Thyroid gland (tissue), 4 donors: ENCODE measurements at regions not wholly inside any gene's neighbourhood (a gene's known extent, or its start where the extent isn't known, plus 50 kb on each side); places are given as distances from the start of the nearest gene placed in this dataset.

ENCODE experiments used
- DNase-seq, 2 donors: peaks; one replicate each; pipeline ENCODE4 v3.0.0-alpha.2; 2019
- H3K27ac ChIP-seq, 3 donors: fragments of 200-600 bp; sonication (generic); 1 replicate in 2 of 3; 2 replicates in 1 of 3; pipeline ENCODE4 v1.5.1; 2016 to 2019; ENCODE audit warnings: mild to moderate bottlenecking in 1 of 3, moderate library complexity in 1 of 3
- H3K27me3 ChIP-seq: fragments of 200-600 bp; sonication (generic); one replicate; pipeline ENCODE4 v1.5.1; 2019
- H3K36me3 ChIP-seq, 2 donors: fragments of 200-600 bp; sonication (generic); one replicate each; pipeline ENCODE4 v1.5.1; 2016 to 2019
- H3K4me1 ChIP-seq, 2 donors: fragments of 200-600 bp; sonication (generic); one replicate each; pipeline ENCODE4 v1.5.1; 2017 to 2019
- H3K4me3 ChIP-seq, 3 donors: fragments of 200-600 bp; sonication (generic); replicated peaks in 1 of 3; 1 replicate in 2 of 3; 2 replicates in 1 of 3; pipeline ENCODE4 v1.5.1; 2016; ENCODE audit warnings: mild to moderate bottlenecking in 1 of 3
- H3K9me3 ChIP-seq: fragments of 200-600 bp; sonication (generic); one replicate; pipeline ENCODE4 v1.5.1; 2017
- CTCF ChIP-seq, 6 experiments: fragments of 200-600 bp in 3 of 6; fragments of 450-650 bp in 3 of 6; sonication (generic) in 3 of 6; IDR thresholded peaks; one replicate each; pipeline ENCODE4 v1.5.1; 2016 to 2019; ENCODE audit warnings: antibody characterized with exemption in 6 of 6, mild to moderate bottlenecking in 2 of 6, inconsistent platforms in 1 of 6, moderate library complexity in 1 of 6
- POLR2A ChIP-seq, 2 donors: fragments of 450-650 bp; IDR thresholded peaks; one replicate each; pipeline ENCODE4 v1.6.1; 2017; ENCODE audit warnings: antibody characterized with exemption in 2 of 2, mild to moderate bottlenecking in 2 of 2, moderate library complexity in 1 of 2
- WGBS, 2 donors: methylation state at CpG; one replicate each; pipeline ENCODE4 v1.1.5; 2017; 5-methylcytosine and 5-hydroxymethylcytosine counted together
- intact Hi-C: fragments of 100-400 bp; cut with DNase I; formaldehyde crosslinking; loops from one replicate; pipeline ENCODE4 v1.15.1; 2023

GRCh38 chr20:60817891-60818290 is 434.2 kb upstream of the CDH4 start:
- 80 to 83% methylated on average over 4 of the region's 4 CpGs for WGBS, 2 donors
- DNase-seq, result no peak
- intact Hi-C loops, result no loop called here

GRCh38 chr20:60819511-60819910 is 432.6 kb upstream of the CDH4 start:
- TF ChIP-seq POLR2A (IDR thresholded peaks at IDR 0.05) (no peak), CTCF (IDR thresholded peaks at IDR 0.05) (no peak)

More at GRCh38 chr20:60817891-60818290, 434.2 kb upstream of the CDH4 start:
- H3K36me3 ChIP-seq, result no peaks in the 10 kb centered on the region
- no peak for TF ChIP-seq CTCF (IDR thresholded peaks at IDR 0.05)
- no peak for TF ChIP-seq POLR2A (IDR thresholded peaks at IDR 0.05)
- H3K9me3 ChIP-seq, result no peaks in the 10 kb centered on the region
- no peak overlapping the region for H3K4me3 ChIP-seq
- H3K4me1 ChIP-seq, result no peaks in the 10 kb centered on the region
- H3K27ac ChIP-seq, result no peak overlapping the region
- H3K27me3 ChIP-seq, result no peaks in the 10 kb centered on the region

GRCh38 chr20:60820149-60820548 is 431.9 kb upstream of the CDH4 start:
- TF ChIP-seq POLR2A (IDR thresholded peaks at IDR 0.05) (no peak), CTCF (IDR thresholded peaks at IDR 0.05) (no peak)
- no peaks in the 10 kb centered on the region for H3K27me3 ChIP-seq
- H3K9me3 ChIP-seq, result no peaks in the 10 kb centered on the region
- WGBS, 2 donors, result 79% methylated on average over 4 of the region's 4 CpGs
- no peaks in the 10 kb centered on the region for H3K4me1 ChIP-seq
- no peak overlapping the region for H3K27ac ChIP-seq
- H3K4me3 ChIP-seq, result no peak overlapping the region
- intact Hi-C loops, result no loop called here
- no peaks in the 10 kb centered on the region for H3K36me3 ChIP-seq
- no peak for DNase-seq

More at GRCh38 chr20:60819511-60819910, 432.6 kb upstream of the CDH4 start:
- H3K27ac ChIP-seq, result no peak overlapping the region
- no peaks in the 10 kb centered on the region for H3K27me3 ChIP-seq
- DNase-seq, result no peak
- no peak overlapping the region for H3K4me3 ChIP-seq
- H3K4me1 ChIP-seq, result no peaks in the 10 kb centered on the region
- H3K9me3 ChIP-seq, result no peaks in the 10 kb centered on the region
- H3K36me3 ChIP-seq, result no peaks in the 10 kb centered on the region
- WGBS, 2 donors, result 64 to 75% methylated on average over 5 of the region's 5 CpGs
- intact Hi-C loops, result no loop called here

GRCh38 chr20:60820918-60821317 is 431.1 kb upstream of the CDH4 start:
- H3K36me3 ChIP-seq, result no peaks in the 10 kb centered on the region
- intact Hi-C loops, result no loop called here
- H3K4me1 ChIP-seq, result no peaks in the 10 kb centered on the region
- no peaks in the 10 kb centered on the region for H3K27me3 ChIP-seq
- 80 to 88% methylated on average over 5 of the region's 5 CpGs for WGBS, 2 donors
- H3K27ac ChIP-seq, result no peak overlapping the region
- no peak overlapping the region for H3K4me3 ChIP-seq
- DNase-seq, result no peak
- no peak for TF ChIP-seq POLR2A (IDR thresholded peaks at IDR 0.05)
- TF ChIP-seq CTCF (IDR thresholded peaks at IDR 0.05), result no peak
- H3K9me3 ChIP-seq, result no peaks in the 10 kb centered on the region

- Histone ChIP-seq H3K9me3 (no peaks in the 10 kb centered on the region), H3K27ac (no peak overlapping the region), H3K36me3 (no peaks in the 10 kb centered on the region), H3K4me1 (no peaks in the 10 kb centered on the region), H3K27me3 (no peaks in the 10 kb centered on the region), H3K4me3 (no peak overlapping the region)
- intact Hi-C loops, result no loop called here
- WGBS, 2 donors, result 74 to 78% methylated on average over 10 of the region's 10 CpGs
- DNase-seq, result no peak
- TF ChIP-seq CTCF (IDR thresholded peaks at IDR 0.05) (no peak), POLR2A (IDR thresholded peaks at IDR 0.05) (no peak)
Measured at GRCh38 chr20:60822699-60823607, 429.1 kb upstream of the CDH4 start.
